ENCODE measurements at regions not wholly inside any gene's neighbourhood (a gene's known extent, or its start where the extent isn't known, plus 50 kb on each side); places are given as distances from the start of the nearest gene placed in this dataset.

- H3K36me3 ChIP-seq: no peaks in the 10 kb centered on the region
- TF ChIP-seq POLR2A (IDR thresholded peaks at IDR 0.05) (no peak), CTCF (IDR thresholded peaks at IDR 0.05 in 8 of 11, conservative IDR thresholded peaks at IDR 0.05 in 3 of 11) (no peak), POLR2AphosphoS5 (IDR thresholded peaks at IDR 0.05) (no peak)
- no peak overlapping the region for H3K4me3 ChIP-seq
- H3K27me3 ChIP-seq (replicated peaks in 1 of 7): no peaks in the 10 kb centered on the region
- intact Hi-C loops (cut with DNase I; ENCODE audit: low total_unique reads): no loop called here
- no peak overlapping the region for H3K27ac ChIP-seq
- no peak for DNase-seq
- no peaks in the 10 kb centered on the region for H3K4me1 ChIP-seq
- no peaks in the 10 kb centered on the region for H3K9me3 ChIP-seq
- 75 to 81% (median 78%) methylated on average over 1 of the region's 1 CpG for WGBS, 5 donors
These were observed 123.9 kb upstream of the FBXL7 start for GRCh38 chr5:15376088-15376487.

- WGBS, 5 donors: 68 to 89% (median 74%) methylated on average over 1 of the region's 1 CpG
- Histone ChIP-seq H3K27me3 (replicated peaks in 1 of 7) (no peaks in the 10 kb centered on the region), H3K9me3 (no peaks in the 10 kb centered on the region), H3K4me1 (no peaks in the 10 kb centered on the region), H3K36me3 (no peaks in the 10 kb centered on the region), H3K27ac (no peak overlapping the region), H3K4me3 (no peak overlapping the region)
- no peak for TF ChIP-seq POLR2A (IDR thresholded peaks at IDR 0.05)
- no peak for TF ChIP-seq POLR2AphosphoS5 (IDR thresholded peaks at IDR 0.05)
- TF ChIP-seq CTCF (IDR thresholded peaks at IDR 0.05 in 8 of 11, conservative IDR thresholded peaks at IDR 0.05 in 3 of 11): no peak
- DNase-seq: no peak
- intact Hi-C loops (cut with DNase I; ENCODE audit: low total_unique reads): no loop called here
These were observed 124.4 kb upstream of the FBXL7 start for GRCh38 chr5:15375559-15375958.

- Histone ChIP-seq H3K36me3 (no peaks in the 10 kb centered on the region), H3K4me1 (no peaks in the 10 kb centered on the region), H3K27ac (no peak overlapping the region), H3K9me3 (no peaks in the 10 kb centered on the region), H3K27me3 (replicated peaks in 1 of 7) (no peaks in the 10 kb centered on the region), H3K4me3 (no peak overlapping the region)
- TF ChIP-seq POLR2A (IDR thresholded peaks at IDR 0.05) (no peak), CTCF (IDR thresholded peaks at IDR 0.05 in 8 of 11, conservative IDR thresholded peaks at IDR 0.05 in 3 of 11) (no peak), POLR2AphosphoS5 (IDR thresholded peaks at IDR 0.05) (no peak)
- DNase-seq: no peak
- intact Hi-C loops (cut with DNase I; ENCODE audit: low total_unique reads): no loop called here
These were observed 125.1 kb upstream of the FBXL7 start for GRCh38 chr5:15374886-15375285.

GRCh38 chr5:15373151-15373550 is 126.8 kb upstream of the FBXL7 start:
- intact Hi-C loops (cut with DNase I; ENCODE audit: low total_unique reads): no loop called here
- H3K36me3 ChIP-seq: no peaks in the 10 kb centered on the region
- H3K4me1 ChIP-seq: no peaks in the 10 kb centered on the region
- H3K4me3 ChIP-seq: no peak overlapping the region
- no peak for DNase-seq
- H3K27ac ChIP-seq: no peak overlapping the region
- TF ChIP-seq POLR2A (IDR thresholded peaks at IDR 0.05): no peak
- TF ChIP-seq CTCF (IDR thresholded peaks at IDR 0.05 in 8 of 11, conservative IDR thresholded peaks at IDR 0.05 in 3 of 11): no peak
- TF ChIP-seq POLR2AphosphoS5 (IDR thresholded peaks at IDR 0.05): no peak
- H3K27me3 ChIP-seq (replicated peaks in 1 of 7): no peaks in the 10 kb centered on the region
- H3K9me3 ChIP-seq: no peaks in the 10 kb centered on the region

Data from spleen (tissue), 11 donors.